ENCODE measurements at regions not wholly inside any gene's neighbourhood (a gene's known extent, or its start where the extent isn't known, plus 50 kb on each side); places are given as distances from the start of the nearest gene placed in this dataset.
"Not testable (repeated sequence)": the region's sequence is repeated elsewhere in the genome, so short reads cannot be mapped to it uniquely, and the experiment has no call there.

GRCh38 chr1:220475608-220476007 lies 52.3 kb upstream of the MARK1 start:
- DNase-seq (ENCODE audit: low read depth); H3K4me3 ChIP-seq (ENCODE audit: low read length): not testable (repeated sequence)

DNA sequence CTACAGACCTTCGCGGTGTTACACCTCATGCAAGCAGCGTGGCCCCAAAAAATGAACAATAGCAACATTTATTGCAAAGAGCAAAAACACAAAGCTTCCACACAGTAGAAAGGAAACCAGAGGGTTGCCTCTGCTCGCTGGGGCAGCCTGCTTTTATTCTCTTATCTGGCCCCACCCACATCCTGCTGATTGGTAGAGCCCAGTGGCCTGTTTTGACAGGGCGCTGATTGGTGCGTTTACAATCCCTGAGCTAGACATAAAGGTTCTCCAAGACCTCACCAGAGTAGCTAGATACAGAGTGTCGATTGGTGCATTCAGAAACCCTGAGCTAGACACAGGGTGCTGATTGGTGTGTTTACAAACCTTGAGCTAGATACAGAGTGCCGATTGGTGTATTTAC lies 52.8 kb upstream of the MARK1 start:
- DNase-seq (ENCODE audit: low read depth); H3K4me3 ChIP-seq (ENCODE audit: low read length): not testable (repeated sequence)

DNA sequence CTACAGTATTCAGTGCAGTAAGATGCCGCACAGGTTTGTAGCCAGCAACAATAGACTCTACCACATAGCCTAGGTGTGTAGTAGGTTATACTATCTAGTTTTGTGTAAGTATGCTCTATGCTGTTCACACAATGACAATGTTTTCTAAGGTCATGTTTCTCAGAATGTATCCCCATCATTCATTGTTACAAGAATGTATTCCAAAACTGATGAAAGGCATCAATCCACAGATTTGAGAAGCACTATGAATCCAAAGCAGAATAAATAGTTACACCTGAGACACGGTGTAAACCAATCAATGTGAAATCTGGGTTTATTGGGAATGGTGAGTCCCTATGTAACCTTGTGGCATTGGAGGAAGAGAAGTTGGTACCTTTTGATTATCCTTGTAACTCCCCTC lies 54.5 kb upstream of the MARK1 start:
- H3K4me3 ChIP-seq (ENCODE audit: low read length), result no peak overlapping the region
- TF ChIP-seq, protein P1, sequence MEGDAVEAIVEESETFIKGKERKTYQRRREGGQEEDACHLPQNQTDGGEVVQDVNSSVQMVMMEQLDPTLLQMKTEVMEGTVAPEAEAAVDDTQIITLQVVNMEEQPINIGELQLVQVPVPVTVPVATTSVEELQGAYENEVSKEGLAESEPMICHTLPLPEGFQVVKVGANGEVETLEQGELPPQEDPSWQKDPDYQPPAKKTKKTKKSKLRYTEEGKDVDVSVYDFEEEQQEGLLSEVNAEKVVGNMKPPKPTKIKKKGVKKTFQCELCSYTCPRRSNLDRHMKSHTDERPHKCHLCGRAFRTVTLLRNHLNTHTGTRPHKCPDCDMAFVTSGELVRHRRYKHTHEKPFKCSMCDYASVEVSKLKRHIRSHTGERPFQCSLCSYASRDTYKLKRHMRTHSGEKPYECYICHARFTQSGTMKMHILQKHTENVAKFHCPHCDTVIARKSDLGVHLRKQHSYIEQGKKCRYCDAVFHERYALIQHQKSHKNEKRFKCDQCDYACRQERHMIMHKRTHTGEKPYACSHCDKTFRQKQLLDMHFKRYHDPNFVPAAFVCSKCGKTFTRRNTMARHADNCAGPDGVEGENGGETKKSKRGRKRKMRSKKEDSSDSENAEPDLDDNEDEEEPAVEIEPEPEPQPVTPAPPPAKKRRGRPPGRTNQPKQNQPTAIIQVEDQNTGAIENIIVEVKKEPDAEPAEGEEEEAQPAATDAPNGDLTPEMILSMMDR (conservative IDR thresholded peaks at IDR 0.05; ENCODE audit: low read length), result no peak
- DNase-seq (ENCODE audit: low read depth), result no peak

DNA sequence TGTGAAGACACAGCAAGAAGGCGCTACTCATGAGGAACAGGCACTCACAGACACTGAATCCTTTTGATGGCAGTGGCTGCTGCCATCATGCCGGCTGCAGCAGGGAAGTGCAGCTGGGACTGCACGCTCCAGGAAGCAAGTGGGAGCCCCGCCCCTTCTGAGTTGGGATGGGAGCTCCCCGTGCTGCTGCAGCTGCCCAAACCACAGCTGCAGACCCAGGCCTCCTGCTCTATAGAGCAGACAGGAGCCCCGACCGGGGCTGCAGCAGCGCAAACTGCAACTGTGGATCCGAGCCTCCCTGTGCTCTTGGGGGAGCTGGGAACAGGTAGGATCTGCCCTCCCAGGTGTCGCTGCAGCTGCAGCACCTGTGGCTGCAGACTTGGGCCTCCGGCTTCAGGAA lies 65.2 kb upstream of the MARK1 start:
- TF ChIP-seq, protein P1 (conservative IDR thresholded peaks at IDR 0.05; ENCODE audit: low read length), result no peak
- no peak for DNase-seq (ENCODE audit: low read depth)
- no peak overlapping the region for H3K4me3 ChIP-seq (ENCODE audit: low read length)

GRCh38 chr1:220458936-220459335 lies 69.0 kb upstream of the MARK1 start:
- no peak overlapping the region for H3K4me3 ChIP-seq (ENCODE audit: low read length)
- TF ChIP-seq, protein P1 (conservative IDR thresholded peaks at IDR 0.05; ENCODE audit: low read length), result no peak
- DNase-seq (ENCODE audit: low read depth), result no peak

DNA sequence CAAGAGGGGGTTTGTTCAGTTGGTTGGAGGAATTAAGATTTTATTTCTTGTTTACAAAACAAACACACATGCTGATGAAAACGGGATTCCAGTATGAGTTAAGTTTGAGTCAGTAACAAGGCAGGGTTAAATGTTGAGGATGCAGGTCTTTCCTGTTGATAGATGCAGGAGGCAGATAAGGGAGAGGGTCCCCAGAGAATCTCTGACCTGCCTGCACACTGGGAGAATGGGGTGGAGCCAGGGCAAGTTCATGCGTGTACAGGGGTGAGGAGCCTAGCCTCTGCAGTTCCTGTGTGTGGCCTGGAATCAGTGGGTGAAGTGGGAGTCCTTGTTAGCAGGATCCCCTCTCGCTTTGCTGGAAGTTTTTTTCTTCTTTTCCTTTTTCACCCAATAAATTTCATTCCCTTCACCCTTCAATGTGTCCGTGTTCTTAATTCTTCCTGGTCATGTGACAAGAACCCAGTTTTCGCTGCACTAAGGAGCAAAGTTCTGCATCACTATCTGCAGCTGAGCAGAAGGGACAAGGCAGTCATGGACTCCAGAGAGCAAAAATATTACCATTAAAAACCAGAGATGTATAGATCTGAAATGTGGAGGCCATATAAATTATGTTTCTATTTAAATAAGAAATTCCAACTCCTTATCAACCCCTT lies 69.9 kb upstream of the MARK1 start:
- TF ChIP-seq, protein P1 (conservative IDR thresholded peaks at IDR 0.05; ENCODE audit: low read length), result no peak
- DNase-seq (ENCODE audit: low read depth), result no peak

GRCh38 chr1:220455559-220455958 lies 72.4 kb upstream of the MARK1 start:
- no peak for DNase-seq (ENCODE audit: low read depth)
- TF ChIP-seq, protein P1 (conservative IDR thresholded peaks at IDR 0.05; ENCODE audit: low read length), result no peak
- no peak overlapping the region for H3K4me3 ChIP-seq (ENCODE audit: low read length)

More for the DNA sequence above, 69.9 kb upstream of the MARK1 start:
- H3K4me3 ChIP-seq (ENCODE audit: low read length), result no peak overlapping the region

- no peak for DNase-seq (ENCODE audit: low read depth)
- TF ChIP-seq, protein P1 (conservative IDR thresholded peaks at IDR 0.05; ENCODE audit: low read length), result peak; percentile 16; the same call in 1 of the 2 replicates
- no peak overlapping the region for H3K4me3 ChIP-seq (ENCODE audit: low read length)
Measured at GRCh38 chr1:220454155-220454777, 73.7 kb upstream of the MARK1 start.

Data from AG10803 (cell line).